Colonic mucosa (tissue), 4 donors: ENCODE measurements at regions not wholly inside any gene's neighbourhood (a gene's known extent, or its start where the extent isn't known, plus 50 kb on each side); places are given as distances from the start of the nearest gene placed in this dataset.
A peak's percentile ranks its signal among the peaks of the same experiment; 100 is the strongest.

Experiments
- DNase-seq: peaks from one replicate; pipeline ENCODE4 v3.0.0-alpha.2; 2020
- H3K27ac ChIP-seq: fragments of 200-600 bp; one replicate; pipeline ENCODE4 v1.8.0; 2021
- H3K27me3 ChIP-seq: fragments of 200-600 bp; one replicate; pipeline ENCODE4 v1.8.0; 2021
- H3K36me3 ChIP-seq: fragments of 200-600 bp; one replicate; pipeline ENCODE4 v1.8.0; 2021
- H3K4me1 ChIP-seq: fragments of 200-600 bp; one replicate; pipeline ENCODE4 v1.8.0; 2021; ENCODE audit warnings: mild to moderate bottlenecking
- H3K4me3 ChIP-seq: fragments of 200-600 bp; one replicate; pipeline ENCODE4 v1.8.0; 2021
- H3K9ac ChIP-seq, 2 donors: one replicate each; pipeline ENCODE4 v1.7.0; 2013; ENCODE audit warnings: control low read depth in 2 of 2, low read depth in 2 of 2, low read length in 2 of 2
- H3K9me3 ChIP-seq: fragments of 200-600 bp; one replicate; pipeline ENCODE4 v1.8.0; 2021
- CTCF ChIP-seq: fragments of 200-600 bp; IDR thresholded peaks from one replicate; pipeline ENCODE4 v1.8.0; 2022; ENCODE audit warnings: antibody characterized with exemption, mild to moderate bottlenecking
- intact Hi-C: fragments of 100-400 bp; cut with DNase I; formaldehyde crosslinking; loops from one replicate; pipeline ENCODE4 v1.14.1; 2022
- donor health status: healthy.
- donor health status: DM: no; HTN: no; CAD: no.
- donor health status: DM: no; HTN: no; CAD: no.

GRCh38 chr4:123640271-123640670, 243.7 kb downstream of the SPRY1 start:
- Histone ChIP-seq H3K36me3 (no peaks in the 10 kb centered on the region), H3K27me3 (no peaks in the 10 kb centered on the region), H3K9ac (no peak overlapping the region), H3K27ac (no peak overlapping the region), H3K4me3 (no peak overlapping the region), H3K4me1 (no peaks in the 10 kb centered on the region), H3K9me3 (no peaks in the 10 kb centered on the region)
- no peak for TF ChIP-seq CTCF
- intact Hi-C loops, result loop anchor here (5.0 kb wide), 1 partner anchor 33 kb away; no protein-coding TSS in a partner anchor
- no peak for DNase-seq

- Histone ChIP-seq H3K4me3 (no peak overlapping the region), H3K4me1 (no peaks in the 10 kb centered on the region), H3K9me3 (no peaks in the 10 kb centered on the region), H3K36me3 (no peaks in the 10 kb centered on the region), H3K9ac (no peak overlapping the region), H3K27ac (no peak overlapping the region), H3K27me3 (no peaks in the 10 kb centered on the region)
- no peak for DNase-seq
- intact Hi-C loops, result loop anchor here (5.0 kb wide), 1 partner anchor 34 kb away; no protein-coding TSS in a partner anchor
- TF ChIP-seq CTCF, result no peak
Measured at GRCh38 chr4:123640824-123641223, 244.2 kb downstream of the SPRY1 start.

GRCh38 chr4:123643691-123644090, 247.1 kb downstream of the SPRY1 start:
- no peak overlapping the region for H3K27ac ChIP-seq
- no peak for DNase-seq
- no peaks in the 10 kb centered on the region for H3K9me3 ChIP-seq
- H3K9ac ChIP-seq, result no peak overlapping the region
- TF ChIP-seq CTCF, result no peak
- no peak overlapping the region for H3K4me3 ChIP-seq
- intact Hi-C loops, result loop anchor here (5.0 kb wide), 1 partner anchor 36 kb away; no protein-coding TSS in a partner anchor
- no peaks in the 10 kb centered on the region for H3K27me3 ChIP-seq
- H3K4me1 ChIP-seq, result no peaks in the 10 kb centered on the region
- H3K36me3 ChIP-seq, result no peaks in the 10 kb centered on the region

DNA sequence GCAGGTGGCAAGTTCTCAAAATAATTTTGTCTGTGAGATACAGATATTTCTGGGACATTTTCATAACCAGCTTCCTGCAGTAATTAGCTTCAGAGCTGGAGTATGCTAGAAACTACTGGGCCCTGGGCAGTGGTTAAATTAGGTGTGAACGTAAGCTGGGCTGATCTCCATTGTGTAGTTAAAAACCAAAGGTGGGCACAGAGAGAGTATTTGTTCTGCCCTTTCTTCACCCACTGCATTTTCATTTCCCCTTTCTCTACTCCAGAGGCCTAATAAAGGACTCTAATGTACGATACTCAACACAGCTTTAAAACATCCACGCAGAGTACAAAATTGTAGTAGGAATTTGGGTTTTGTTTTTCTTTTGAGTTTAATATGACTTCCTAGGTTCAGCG, 252.7 kb downstream of the SPRY1 start:
- no peaks in the 10 kb centered on the region for H3K4me1 ChIP-seq
- no peaks in the 10 kb centered on the region for H3K36me3 ChIP-seq
- TF ChIP-seq CTCF, result no peak
- no peak overlapping the region for H3K4me3 ChIP-seq
- no peaks in the 10 kb centered on the region for H3K27me3 ChIP-seq
- intact Hi-C loops, result no loop called here
- no peak overlapping the region for H3K9ac ChIP-seq
- peak overlapping the region; percentile 73 for H3K27ac ChIP-seq
- H3K9me3 ChIP-seq, result no peaks in the 10 kb centered on the region
- no peak for DNase-seq

DNA sequence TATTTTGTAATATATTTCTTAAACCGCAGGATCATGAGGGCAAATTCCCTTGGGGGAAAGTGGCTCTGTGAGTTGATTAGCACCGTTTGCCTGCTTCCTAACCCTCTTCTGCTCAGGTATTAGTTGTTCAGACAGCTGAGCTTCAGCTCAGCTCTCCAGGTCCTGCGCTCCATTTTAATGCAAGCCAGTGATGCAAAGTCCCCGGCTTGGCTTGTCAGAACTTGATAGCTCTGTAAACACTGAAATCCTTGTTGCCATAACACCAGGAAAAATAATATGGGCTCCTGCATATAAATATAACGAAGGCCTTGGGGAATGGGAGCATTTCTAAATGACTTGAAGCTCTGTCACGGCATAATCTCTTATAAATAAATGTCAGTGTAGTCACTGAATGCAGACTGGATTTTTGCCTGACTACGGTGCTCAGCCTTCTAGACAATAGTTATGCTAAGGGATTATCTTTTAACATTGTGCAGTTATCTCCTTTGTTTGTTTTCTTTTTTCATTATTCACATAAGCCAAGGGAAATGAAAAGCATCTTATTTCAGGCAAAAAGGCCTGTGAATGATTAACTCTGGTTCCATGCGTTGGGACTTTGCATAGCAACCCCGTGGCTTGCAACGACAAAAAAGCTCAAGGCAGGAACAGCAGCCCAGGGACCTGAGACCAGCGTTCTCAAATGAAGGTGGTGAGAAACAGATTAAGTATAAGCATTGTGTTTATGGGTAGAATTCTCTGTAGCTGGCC, 253.2 kb downstream of the SPRY1 start:
- Histone ChIP-seq H3K4me1 (no peaks in the 10 kb centered on the region), H3K4me3 (no peak overlapping the region), H3K9me3 (no peaks in the 10 kb centered on the region), H3K36me3 (no peaks in the 10 kb centered on the region), H3K27ac (peak overlapping the region; percentile 73), H3K27me3 (no peaks in the 10 kb centered on the region), H3K9ac (peak overlapping the region in 1 of 2 donors; percentile 49)
- DNase-seq, result peak; percentile 62
- no peak for TF ChIP-seq CTCF
- intact Hi-C loops, result loop anchor here (10.0 kb wide), 1 partner anchor 545 kb away; no protein-coding TSS in a partner anchor
